ENCODE measurements at regions not wholly inside any gene's neighbourhood (a gene's known extent, or its start where the extent isn't known, plus 50 kb on each side); places are given as distances from the start of the nearest gene placed in this dataset.

DNA sequence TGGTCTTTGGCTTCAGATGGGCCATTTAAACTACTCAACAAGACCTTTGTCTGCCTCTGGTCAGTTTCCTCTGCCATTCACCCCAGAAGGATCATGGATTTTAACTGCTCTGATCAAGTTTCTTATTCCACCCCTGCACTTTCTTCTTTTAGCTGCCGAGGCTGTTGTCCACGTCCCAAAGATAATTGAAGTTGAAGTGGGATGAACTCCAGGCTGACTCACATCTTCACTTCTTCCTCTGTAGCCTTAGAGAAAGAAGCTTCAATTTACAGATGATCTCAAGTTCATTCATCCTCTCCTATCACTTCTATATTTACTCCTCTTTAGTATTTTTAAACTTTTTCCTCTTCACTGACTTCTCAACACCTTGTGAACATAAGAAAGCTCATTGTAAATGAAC, 651.6 kb downstream of the UTRN start:
- TF ChIP-seq RAD21 (IDR thresholded peaks at IDR 0.05; ENCODE audit: low read depth) (no peak), YY1 (IDR thresholded peaks at IDR 0.05; ENCODE audit: low read depth) (no peak), TAF1 (IDR thresholded peaks at IDR 0.05; ENCODE audit: low read depth) (no peak), USF1 (IDR thresholded peaks at IDR 0.05) (no peak), EP300 (IDR thresholded peaks at IDR 0.05; ENCODE audit: borderline replicate concordance) (no peak), REST (IDR thresholded peaks at IDR 0.05; ENCODE audit: low read depth) (no peak), CEBPB (IDR thresholded peaks at IDR 0.05) (no peak), NFIC (IDR thresholded peaks at IDR 0.05) (no peak)
